ENCODE measurements at regions not wholly inside any gene's neighbourhood (a gene's known extent, or its start where the extent isn't known, plus 50 kb on each side); places are given as distances from the start of the nearest gene placed in this dataset.

GRCh38 chr2:228509021-228509420 is 327.5 kb upstream of the SPHKAP start:
- CTCF ChIA-PET = no interaction called here
- H3K9me3 Mint-ChIP-seq (ENCODE audit: unreplicated experiment) = no peaks in the 10 kb centered on the region
- no peaks in the 10 kb centered on the region for H3K36me3 Mint-ChIP-seq (ENCODE audit: insufficient read depth, unreplicated experiment)
- no peaks in the 10 kb centered on the region for H3K27me3 ChIP-seq (replicated peaks; ENCODE audit: control insufficient read depth, insufficient read depth, low read length)
- no peaks in the 10 kb centered on the region for H3K9me3 ChIP-seq
- DNase-seq = no peak
- H3K27ac Mint-ChIP-seq (ENCODE audit: unreplicated experiment) = no peak overlapping the region
- H3K27me3 Mint-ChIP-seq (ENCODE audit: insufficient read depth, unreplicated experiment) = no peaks in the 10 kb centered on the region
- TF ChIP-seq CTCF (IDR thresholded peaks at IDR 0.05; ENCODE audit: insufficient read depth in 1 of 2, low read depth in 1 of 2, low read length in 1 of 2, severe bottlenecking in 1 of 2, unreplicated experiment in 1 of 2) = no peak
- H3K4me3 ChIP-seq (ENCODE audit: low read depth, low read length) = no peak overlapping the region
- no peak overlapping the region for H3K4me3 Mint-ChIP-seq (ENCODE audit: unreplicated experiment)
- H3K36me3 ChIP-seq (ENCODE audit: control insufficient read depth, insufficient read depth, low read length) = no peaks in the 10 kb centered on the region
- no peaks in the 10 kb centered on the region for H3K4me1 ChIP-seq
- H3K4me1 Mint-ChIP-seq (ENCODE audit: low read depth, unreplicated experiment) = no peaks in the 10 kb centered on the region
- no TSS peak for BruUV-seq (replicated peaks)
- POLR2A ChIA-PET = no interaction called here
- intact Hi-C loops (cut with micrococcal nuclease; ENCODE audit: unreplicated experiment) = no loop called here

- no peaks in the 10 kb centered on the region for H3K27me3 Mint-ChIP-seq (ENCODE audit: insufficient read depth, unreplicated experiment)
- BruUV-seq (replicated peaks) = no TSS peak
- no peak overlapping the region for H3K27ac Mint-ChIP-seq (ENCODE audit: unreplicated experiment)
- Histone ChIP-seq H3K27me3 (replicated peaks; ENCODE audit: control insufficient read depth, insufficient read depth, low read length) (no peaks in the 10 kb centered on the region), H3K4me1 (no peaks in the 10 kb centered on the region), H3K36me3 (ENCODE audit: control insufficient read depth, insufficient read depth, low read length) (no peaks in the 10 kb centered on the region), H3K9me3 (no peaks in the 10 kb centered on the region), H3K4me3 (ENCODE audit: low read depth, low read length) (no peak overlapping the region)
- no peaks in the 10 kb centered on the region for H3K9me3 Mint-ChIP-seq (ENCODE audit: unreplicated experiment)
- intact Hi-C loops (cut with micrococcal nuclease; ENCODE audit: unreplicated experiment) = no loop called here
- no peaks in the 10 kb centered on the region for H3K36me3 Mint-ChIP-seq (ENCODE audit: insufficient read depth, unreplicated experiment)
- no peak overlapping the region for H3K4me3 Mint-ChIP-seq (ENCODE audit: unreplicated experiment)
- no peak for DNase-seq
- ChIA-PET POLR2A (no interaction called here), CTCF (no interaction called here)
- H3K4me1 Mint-ChIP-seq (ENCODE audit: low read depth, unreplicated experiment) = no peaks in the 10 kb centered on the region
- no peak for TF ChIP-seq CTCF (IDR thresholded peaks at IDR 0.05; ENCODE audit: insufficient read depth in 1 of 2, low read depth in 1 of 2, low read length in 1 of 2, severe bottlenecking in 1 of 2, unreplicated experiment in 1 of 2)
Measured at GRCh38 chr2:228507870-228508269, 326.4 kb upstream of the SPHKAP start.

- Mint-ChIP-seq H3K27me3 (ENCODE audit: insufficient read depth, unreplicated experiment) (no peaks in the 10 kb centered on the region), H3K4me3 (ENCODE audit: unreplicated experiment) (no peak overlapping the region), H3K27ac (ENCODE audit: unreplicated experiment) (no peak overlapping the region), H3K36me3 (ENCODE audit: insufficient read depth, unreplicated experiment) (no peaks in the 10 kb centered on the region), H3K4me1 (ENCODE audit: low read depth, unreplicated experiment) (no peaks in the 10 kb centered on the region), H3K9me3 (ENCODE audit: unreplicated experiment) (no peaks in the 10 kb centered on the region)
- Histone ChIP-seq H3K27me3 (replicated peaks; ENCODE audit: control insufficient read depth, insufficient read depth, low read length) (no peaks in the 10 kb centered on the region), H3K4me1 (no peaks in the 10 kb centered on the region), H3K9me3 (no peaks in the 10 kb centered on the region), H3K4me3 (ENCODE audit: low read depth, low read length) (no peak overlapping the region), H3K36me3 (ENCODE audit: control insufficient read depth, insufficient read depth, low read length) (no peaks in the 10 kb centered on the region)
- DNase-seq = no peak
- no peak for TF ChIP-seq CTCF (IDR thresholded peaks at IDR 0.05; ENCODE audit: insufficient read depth in 1 of 2, low read depth in 1 of 2, low read length in 1 of 2, severe bottlenecking in 1 of 2, unreplicated experiment in 1 of 2)
- no TSS peak for BruUV-seq (replicated peaks)
- intact Hi-C loops (cut with micrococcal nuclease; ENCODE audit: unreplicated experiment) = no loop called here
- POLR2A ChIA-PET = no interaction called here
- CTCF ChIA-PET = no interaction called here
Measured at GRCh38 chr2:228507231-228507824, 325.8 kb upstream of the SPHKAP start.

All from Caco-2 (cell line).